ENCODE measurements at regions not wholly inside any gene's neighbourhood (a gene's known extent, or its start where the extent isn't known, plus 50 kb on each side); places are given as distances from the start of the nearest gene placed in this dataset.

DNA sequence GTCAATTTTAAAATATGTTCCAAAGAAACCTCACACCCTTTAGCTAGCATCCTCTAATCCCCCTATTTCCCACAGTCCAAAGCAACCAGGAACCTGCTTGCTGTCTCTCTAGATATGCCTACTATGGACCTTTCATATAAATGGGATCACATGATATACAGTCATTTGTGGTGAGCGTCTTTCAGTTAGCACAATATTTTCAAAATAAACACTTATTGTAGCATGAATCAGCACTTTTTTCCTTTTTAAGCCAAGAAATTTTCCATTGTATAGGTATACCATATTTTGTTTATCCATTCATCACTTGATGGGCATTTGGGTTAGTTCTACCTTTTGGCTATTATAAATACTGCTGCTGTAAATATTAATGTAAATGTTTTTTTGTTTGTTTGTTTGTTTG lies 223.0 kb upstream of the DOK6 start:
- TF ChIP-seq JUND (IDR thresholded peaks at IDR 0.05; ENCODE audit: low read length) (no peak), CREB1 (IDR thresholded peaks at IDR 0.05) (no peak), KDM1A (IDR thresholded peaks at IDR 0.05; ENCODE audit: borderline replicate concordance, low read length) (no peak), BACH1 (IDR thresholded peaks at IDR 0.05; ENCODE audit: low read length) (no peak), TAF1 (IDR thresholded peaks at IDR 0.05; ENCODE audit: low read depth, low read length) (no peak)
- no peak for FAIRE-seq
- CTCF ChIA-PET (ENCODE audit: partially characterized antibody) = no interaction called here

More for the DNA sequence above, 223.0 kb upstream of the DOK6 start:
- Histone ChIP-seq H2BK15ac (ENCODE audit: low read length) (no peak overlapping the region), H3K79me2 (ENCODE audit: control insufficient read depth in 1 of 2, insufficient read depth in 2 of 2, low read length in 2 of 2) (no peaks in the 10 kb centered on the region), H3K56ac (replicated peaks; ENCODE audit: insufficient read length, low read depth, low read length) (no peak overlapping the region), H3K27ac (ENCODE audit: low read depth, low read length) (no peak overlapping the region), H3K9ac (replicated peaks in 1 of 4; ENCODE audit: extremely low read depth in 1 of 4, low read depth in 3 of 4, low read length in 3 of 4) (no peak overlapping the region), H2AK5ac (ENCODE audit: low read depth, low read length) (no peak overlapping the region), H3K18ac (ENCODE audit: extremely low read depth, low read length) (no peak overlapping the region), H3K4me3 (ENCODE audit: extremely low read depth in 1 of 4, insufficient read depth in 2 of 4, low read depth in 3 of 4, low read length in 4 of 4) (no peak overlapping the region), H2BK5ac (ENCODE audit: low read depth, low read length) (no peak overlapping the region), H3K27me3 (replicated peaks in 1 of 4; ENCODE audit: control insufficient read depth in 3 of 4, extremely low read depth in 1 of 4, insufficient read depth in 3 of 4, low read length in 3 of 4) (no peaks in the 10 kb centered on the region), H3K23me2 (ENCODE audit: low read depth, low read length) (no peaks in the 10 kb centered on the region), H3K36me3 (ENCODE audit: control insufficient read depth in 2 of 4, insufficient read depth in 4 of 4, low read length in 3 of 4) (no peaks in the 10 kb centered on the region), H3K4ac (replicated peaks; ENCODE audit: insufficient read length, low read depth, low read length) (no peak overlapping the region), H3K4me1 (replicated peaks in 1 of 4; ENCODE audit: control insufficient read depth in 3 of 4, insufficient read depth in 4 of 4, low read length in 3 of 4) (no peaks in the 10 kb centered on the region), H2BK120ac (replicated peaks; ENCODE audit: low read depth, low read length) (no peak overlapping the region), H2BK20ac (ENCODE audit: low read length) (no peak overlapping the region), H3K79me1 (ENCODE audit: low read depth, low read length) (no peaks in the 10 kb centered on the region), H4K8ac (ENCODE audit: extremely low read depth, insufficient read depth, low read length) (no peak overlapping the region), H2AFZ (ENCODE audit: low read length) (no peak overlapping the region), H3K14ac (ENCODE audit: insufficient read length) (no peak overlapping the region), H3K4me2 (ENCODE audit: insufficient read depth in 1 of 2, low read depth in 2 of 2, low read length in 2 of 2) (no peak overlapping the region), H2BK12ac (ENCODE audit: low read depth, low read length) (no peak overlapping the region), H4K5ac (ENCODE audit: insufficient read length, low read depth, low read length) (no peak overlapping the region), H3K23ac (ENCODE audit: insufficient read length) (no peak overlapping the region), H4K91ac (replicated peaks; ENCODE audit: insufficient read length, low read length) (no peak overlapping the region), H4K20me1 (replicated peaks in 1 of 2; ENCODE audit: control insufficient read depth in 1 of 2, insufficient read depth in 2 of 2, low read length in 2 of 2) (no peaks in the 10 kb centered on the region), H3K9me3 (ENCODE audit: insufficient read depth in 2 of 2, low read depth in 1 of 2, low read length in 1 of 2) (no peaks in the 10 kb centered on the region)
- 100% methylated on average over 1 of the region's 1 CpG; no CpG with 5 or more reads in 1 of the 2 experiments for WGBS, 2 experiments (ENCODE audit: extremely low coverage in 1 of 2, insufficient coverage in 1 of 2, insufficient read length in 1 of 2, insufficient replicate concordance in 2 of 2, low coverage in 1 of 2, low lambda C conversion rate in 2 of 2, missing lambda C conversion rate in 1 of 2)
- no peak for DNase-seq (ENCODE audit: low read depth in 1 of 2, low spot score in 2 of 2)
- POLR2A ChIA-PET (ENCODE audit: partially characterized antibody) = no interaction called here

Data from H1 (cell line).